ENCODE measurements at regions not wholly inside any gene's neighbourhood (a gene's known extent, or its start where the extent isn't known, plus 50 kb on each side); places are given as distances from the start of the nearest gene placed in this dataset.

GRCh38 chr2:8036366-8036765 lies 645.5 kb upstream of the ID2 start:
- H3K27ac ChIP-seq (ENCODE audit: low read depth, low read length) = no peak overlapping the region
- 96 to 99% (median 98%) methylated on average over 2 of the region's 2 CpGs for WGBS, 3 donors

- WGBS, 3 donors = 67 to 73% (median 73%) methylated on average over 2 of the region's 2 CpGs
- no peak overlapping the region for H3K27ac ChIP-seq (ENCODE audit: low read depth, low read length)
These were observed 642.1 kb upstream of the ID2 start for GRCh38 chr2:8039732-8040131.

- WGBS, 3 donors = 96% methylated on average over 4 of the region's 4 CpGs
- H3K27ac ChIP-seq (ENCODE audit: low read depth, low read length) = no peak overlapping the region
These were observed 638.6 kb upstream of the ID2 start for GRCh38 chr2:8043295-8043694.

- H3K27ac ChIP-seq (ENCODE audit: low read depth, low read length) = no peak overlapping the region
- 96 to 97% (median 97%) methylated on average over 4 of the region's 4 CpGs for WGBS, 3 donors
These were observed 637.7 kb upstream of the ID2 start for GRCh38 chr2:8044046-8044594.

- no peak overlapping the region for H3K27ac ChIP-seq (ENCODE audit: low read depth, low read length)
- 94 to 98% (median 95%) methylated on average over 6 of the region's 6 CpGs for WGBS, 3 donors
These were observed 636.7 kb upstream of the ID2 start for GRCh38 chr2:8045081-8045614.

GRCh38 chr2:8046849-8047248 lies 635.0 kb upstream of the ID2 start:
- H3K27ac ChIP-seq (ENCODE audit: low read depth, low read length) = no peak overlapping the region
- 94 to 97% (median 96%) methylated on average over 5 of the region's 5 CpGs for WGBS, 3 donors

- WGBS, 3 donors = 55 to 76% (median 64%) methylated on average over 4 of the region's 4 CpGs
- H3K27ac ChIP-seq (ENCODE audit: low read depth, low read length) = no peak overlapping the region
These were observed 632.7 kb upstream of the ID2 start for GRCh38 chr2:8049176-8049575.

GRCh38 chr2:8049851-8050571 lies 631.8 kb upstream of the ID2 start:
- WGBS, 3 donors = 82 to 90% (median 86%) methylated on average over 3 of the region's 3 CpGs

GRCh38 chr2:8053216-8053615 lies 628.6 kb upstream of the ID2 start:
- H3K27ac ChIP-seq (ENCODE audit: low read depth, low read length) = no peak overlapping the region

More at GRCh38 chr2:8049851-8050571, 631.8 kb upstream of the ID2 start:
- no peak overlapping the region for H3K27ac ChIP-seq (ENCODE audit: low read depth, low read length)

GRCh38 chr2:8054070-8054469 lies 627.8 kb upstream of the ID2 start:
- H3K27ac ChIP-seq (ENCODE audit: low read depth, low read length) = no peak overlapping the region
- WGBS, 3 donors = 82 to 96% (median 93%) methylated on average over 6 of the region's 6 CpGs

- H3K27ac ChIP-seq (ENCODE audit: low read depth, low read length) = no peak overlapping the region
These were observed 623.2 kb upstream of the ID2 start for GRCh38 chr2:8058652-8059051.

GRCh38 chr2:8059255-8059654 lies 622.6 kb upstream of the ID2 start:
- H3K27ac ChIP-seq (ENCODE audit: low read depth, low read length) = no peak overlapping the region
- WGBS, 3 donors = 39 to 94% (median 93%) methylated on average over 3 of the region's 3 CpGs

More at GRCh38 chr2:8058652-8059051, 623.2 kb upstream of the ID2 start:
- 18 to 82% (median 20%) methylated on average over 2 of the region's 2 CpGs for WGBS, 3 donors

GRCh38 chr2:8059794-8060193 lies 622.1 kb upstream of the ID2 start:
- WGBS, 3 donors = 72 to 80% (median 79%) methylated on average over 4 of the region's 4 CpGs
- no peak overlapping the region for H3K27ac ChIP-seq (ENCODE audit: low read depth, low read length)

- H3K27ac ChIP-seq (ENCODE audit: low read depth, low read length) = no peak overlapping the region
- 66 to 86% (median 70%) methylated on average over 9 of the region's 9 CpGs for WGBS, 3 donors
These were observed 620.6 kb upstream of the ID2 start for GRCh38 chr2:8061219-8061618.

GRCh38 chr2:8064603-8065002 lies 617.3 kb upstream of the ID2 start:
- no peak overlapping the region for H3K27ac ChIP-seq (ENCODE audit: low read depth, low read length)
- 91 to 97% (median 97%) methylated on average over 5 of the region's 5 CpGs for WGBS, 3 donors

GRCh38 chr2:8065191-8065590 lies 616.7 kb upstream of the ID2 start:
- WGBS, 3 donors = 92 to 97% (median 94%) methylated on average over 1 of the region's 1 CpG
- H3K27ac ChIP-seq (ENCODE audit: low read depth, low read length) = no peak overlapping the region

- 79 to 88% (median 83%) methylated on average over 15 of the region's 15 CpGs for WGBS, 3 donors
These were observed 614.0 kb upstream of the ID2 start for GRCh38 chr2:8067784-8068336.

GRCh38 chr2:8072907-8073306 lies 608.9 kb upstream of the ID2 start:
- 38 to 82% (median 62%) methylated on average over 1 of the region's 1 CpG for WGBS, 3 donors
- no peak overlapping the region for H3K27ac ChIP-seq (ENCODE audit: low read depth, low read length)

More at GRCh38 chr2:8067784-8068336, 614.0 kb upstream of the ID2 start:
- no peak overlapping the region for H3K27ac ChIP-seq (ENCODE audit: low read depth, low read length)

GRCh38 chr2:8073916-8074315 lies 607.9 kb upstream of the ID2 start:
- H3K27ac ChIP-seq (ENCODE audit: low read depth, low read length) = no peak overlapping the region
- 84 to 93% (median 92%) methylated on average over 7 of the region's 7 CpGs for WGBS, 3 donors

All from adipose tissue (tissue), 3 donors.